Renal pelvis (tissue), 1 donor: ENCODE measurements at regions not wholly inside any gene's neighbourhood (a gene's known extent, or its start where the extent isn't known, plus 50 kb on each side); places are given as distances from the start of the nearest gene placed in this dataset.
"Not testable (repeated sequence)": the region's sequence is repeated elsewhere in the genome, so short reads cannot be mapped to it uniquely, and the experiment has no call there.

Source experiments
- DNase-seq: peaks from one replicate; pipeline ENCODE4 v3.0.0-alpha.2; 2013

DNA sequence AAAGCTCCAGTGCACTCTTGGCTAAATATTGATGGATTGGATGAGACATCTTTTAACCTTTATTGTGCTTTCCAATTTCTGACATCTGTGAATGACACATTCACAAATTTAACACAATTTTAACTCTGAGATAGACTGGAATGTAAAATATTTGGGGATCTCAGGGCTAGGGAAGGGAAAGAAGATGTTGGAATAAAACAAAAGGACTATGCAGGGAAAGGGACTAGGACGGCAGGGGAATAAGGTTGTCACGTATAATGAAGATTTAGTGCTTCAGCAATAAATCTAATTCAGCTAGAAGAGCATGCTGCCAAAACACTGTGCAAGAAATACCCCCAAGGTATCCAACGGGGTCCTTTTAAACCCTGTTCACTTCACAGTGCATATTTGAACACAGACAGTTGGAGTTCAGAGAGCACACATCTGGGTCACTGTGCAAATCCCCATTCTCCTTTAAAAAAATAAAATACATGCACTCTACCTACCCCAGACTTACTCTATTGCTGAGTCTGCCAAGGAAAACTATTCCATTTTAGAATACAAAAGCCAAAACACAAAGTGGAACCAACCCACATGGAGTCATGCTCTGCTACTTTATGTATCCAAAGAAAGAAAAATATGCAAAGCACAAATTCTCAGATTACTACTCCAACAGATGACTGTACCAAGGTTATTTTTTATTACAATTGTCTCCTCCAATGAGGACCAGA, 151.0 kb upstream of the RSPO3 start:
- DNase-seq = no peak

DNA sequence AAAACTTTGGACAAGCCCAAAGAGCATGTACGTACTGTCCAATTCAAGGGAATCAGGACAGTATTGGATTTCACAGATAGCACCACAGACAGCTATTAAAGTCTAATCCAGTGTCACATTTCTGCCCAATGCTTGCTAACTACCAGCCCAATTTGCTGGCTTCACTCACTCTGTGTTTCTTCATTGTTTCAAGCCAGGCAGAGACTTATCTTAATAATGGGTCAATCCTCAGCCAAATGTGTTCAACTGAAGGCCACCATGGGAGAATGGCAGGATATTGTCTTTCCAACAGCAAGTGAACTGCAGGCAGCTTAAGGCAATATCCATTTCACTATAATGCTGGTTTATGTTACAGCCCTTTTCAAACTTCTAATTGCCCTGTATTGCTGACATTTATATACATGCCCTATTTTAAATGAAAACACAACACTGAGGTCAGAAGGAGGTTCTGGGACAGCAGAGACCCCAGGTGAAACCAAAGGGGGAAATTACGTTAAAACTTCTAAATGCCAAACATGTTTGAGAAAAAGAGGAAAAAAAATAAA, 142.1 kb upstream of the RSPO3 start:
- no peak for DNase-seq

DNA sequence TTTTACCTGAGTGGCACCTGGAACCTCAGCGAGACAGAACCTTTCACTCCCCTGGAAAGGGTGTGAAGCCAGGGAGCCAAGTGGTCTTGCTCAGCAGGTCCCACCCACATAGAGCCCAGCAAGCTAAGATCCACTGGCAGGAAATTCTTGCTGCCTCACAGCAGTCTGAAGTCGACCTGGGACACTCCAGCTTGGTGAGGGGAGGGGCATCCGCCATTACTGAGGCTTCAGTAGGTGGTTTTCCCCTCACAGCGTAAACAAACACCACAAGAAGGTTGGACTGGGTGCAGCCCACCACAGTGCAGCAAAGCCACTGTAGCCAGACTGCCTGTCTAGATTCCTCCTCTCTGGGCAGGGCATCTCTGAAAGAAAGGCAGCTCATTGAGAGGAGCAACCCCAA, 134.7 kb upstream of the RSPO3 start:
- DNase-seq = no peak

DNA sequence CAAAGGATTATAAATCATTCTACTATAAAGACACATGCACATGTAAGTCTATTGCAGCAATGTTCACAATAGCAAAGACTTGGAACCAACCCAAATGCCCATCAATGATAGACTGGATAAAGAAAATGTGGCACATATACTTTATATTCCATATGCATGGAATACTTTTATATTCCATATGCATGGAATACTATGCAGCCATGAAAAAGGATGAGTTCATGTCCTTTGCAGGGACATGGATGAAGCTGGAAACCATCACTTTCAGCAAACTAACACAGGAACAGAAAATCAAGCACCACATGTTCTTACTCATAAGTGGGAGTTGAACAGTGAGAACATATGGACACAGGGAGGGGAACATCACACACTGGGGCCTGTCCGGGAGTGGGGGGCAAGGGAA, 130.3 kb upstream of the RSPO3 start:
- DNase-seq = not testable (repeated sequence)

DNA sequence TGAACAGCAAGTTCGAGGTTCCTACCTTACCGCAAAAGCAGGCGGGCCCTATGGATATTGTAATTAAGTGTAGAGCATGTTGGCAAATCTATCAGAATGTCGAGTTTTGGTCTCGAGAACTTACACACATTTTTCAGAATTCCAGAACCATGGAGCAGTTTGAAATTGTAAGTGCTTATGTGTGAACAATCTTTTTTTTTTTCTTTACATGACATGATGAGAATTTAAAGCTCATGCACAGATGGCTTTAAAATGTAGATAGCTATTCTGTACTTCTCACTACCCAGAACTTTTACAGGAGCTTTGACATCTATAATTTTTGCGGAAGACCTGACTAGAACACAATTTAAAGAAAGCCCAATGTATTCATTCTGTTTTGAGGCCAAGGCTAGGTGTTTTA, 117.8 kb upstream of the RSPO3 start:
- DNase-seq = no peak

DNA sequence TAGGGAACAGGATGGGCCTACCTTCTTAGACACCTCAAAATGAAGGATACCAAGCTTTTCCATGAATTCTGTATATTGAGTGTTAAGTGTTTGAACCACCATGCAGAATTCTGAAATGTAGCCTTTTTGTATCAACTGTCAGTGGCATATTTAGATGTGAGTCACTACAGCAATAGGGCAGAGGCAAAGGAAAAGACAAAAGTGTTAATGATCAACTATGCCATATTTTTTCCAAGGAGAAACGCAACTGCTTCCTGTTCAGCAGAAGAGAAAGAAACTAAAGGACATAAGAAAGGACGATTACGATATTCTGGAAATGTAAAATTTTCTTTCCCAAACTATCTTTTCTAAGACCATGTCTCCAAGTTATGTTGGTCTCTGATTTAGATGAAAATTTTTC, 104.6 kb upstream of the RSPO3 start:
- DNase-seq = no peak

DNA sequence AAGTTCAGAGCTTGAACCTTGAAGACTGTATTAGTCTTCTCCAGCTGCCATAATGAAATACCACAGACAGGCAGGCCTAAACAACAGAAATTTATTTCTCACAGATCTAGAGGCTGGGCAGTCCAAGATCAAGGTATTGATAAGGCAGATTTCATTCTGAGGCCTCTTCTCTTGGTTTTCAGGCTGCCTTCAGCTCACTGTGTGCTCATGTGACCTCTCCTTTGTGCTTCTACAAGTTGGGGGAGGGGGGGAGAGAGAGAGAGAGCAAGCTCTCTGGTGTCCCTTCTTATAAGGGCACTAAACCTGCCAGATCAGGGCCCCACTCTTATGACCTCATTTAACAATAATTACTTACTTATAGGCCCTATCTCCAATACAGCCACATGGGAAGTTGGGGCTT, 102.6 kb upstream of the RSPO3 start:
- no peak for DNase-seq

DNA sequence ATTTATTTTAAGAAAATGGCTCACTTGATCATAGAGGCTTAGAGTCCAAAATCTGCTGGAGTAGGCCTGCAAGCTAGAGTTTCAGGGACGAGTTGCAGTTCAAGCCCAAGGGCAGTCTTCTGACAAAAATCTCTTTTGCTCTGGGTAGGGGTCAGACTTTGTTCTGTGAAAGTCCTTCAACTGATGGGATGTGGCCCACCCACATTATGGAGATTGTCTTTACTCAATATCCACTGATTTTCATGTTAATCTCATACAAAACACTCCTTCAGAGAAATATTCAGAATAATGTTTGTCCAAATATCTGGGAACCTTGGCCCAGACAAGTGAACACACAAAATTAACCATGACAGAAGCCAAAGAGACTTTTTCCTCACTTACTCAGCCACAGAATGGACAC, 98.6 kb upstream of the RSPO3 start:
- no peak for DNase-seq

DNA sequence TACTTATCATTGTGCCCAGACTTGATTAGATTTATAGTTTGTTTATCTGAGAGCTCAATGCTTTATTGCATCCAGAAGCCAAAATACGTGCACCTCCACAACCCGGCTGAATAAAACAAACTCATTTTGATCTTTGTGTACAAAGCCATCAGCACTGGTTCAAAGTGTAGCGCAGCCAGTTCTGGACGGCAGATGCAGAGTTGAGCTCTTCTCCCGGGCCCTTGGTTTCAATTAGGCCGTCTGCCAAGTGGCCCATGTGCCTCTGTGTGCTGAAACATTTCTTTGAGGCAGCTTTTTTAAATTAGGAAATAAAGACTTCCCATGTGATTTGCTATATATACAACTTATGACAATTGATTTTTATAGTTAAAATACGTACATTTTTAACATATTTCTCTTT, 96.2 kb upstream of the RSPO3 start:
- DNase-seq = peak; percentile 22

DNA sequence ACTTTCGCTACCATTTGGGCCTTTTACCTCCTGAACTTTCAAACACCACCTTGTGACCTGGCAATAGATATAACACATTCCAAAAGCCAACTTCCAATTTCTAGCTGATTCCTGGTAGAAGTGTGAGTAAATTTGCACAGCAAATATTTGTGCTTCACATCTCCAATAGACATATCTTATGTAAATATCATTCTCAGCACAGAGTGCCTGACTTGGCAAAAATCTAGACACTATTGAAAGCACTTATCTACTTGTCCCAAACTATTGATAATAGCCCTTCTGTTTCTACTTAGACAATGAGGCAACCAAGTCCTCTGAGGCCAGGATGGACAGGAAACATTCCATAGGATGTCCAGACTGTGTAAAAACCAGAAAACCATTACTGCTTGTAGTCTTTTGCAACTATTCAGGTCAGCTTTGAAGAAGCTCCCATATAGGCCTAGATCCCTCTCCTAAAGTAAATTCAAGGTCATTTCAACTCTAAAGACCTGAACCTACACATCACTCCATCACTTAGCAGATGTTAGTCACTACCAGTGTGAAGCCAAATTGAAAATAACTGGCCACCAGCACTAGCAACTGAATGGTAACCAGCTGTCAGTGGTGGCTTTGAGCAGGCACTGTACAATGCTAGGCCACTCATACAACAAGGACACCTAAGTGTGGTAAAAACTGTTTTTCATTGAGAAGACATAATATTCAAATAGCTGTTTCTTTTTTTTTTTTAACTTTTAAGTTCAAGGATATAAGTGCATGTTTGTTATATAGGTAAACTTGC, 95.3 kb upstream of the RSPO3 start:
- no peak for DNase-seq

DNA sequence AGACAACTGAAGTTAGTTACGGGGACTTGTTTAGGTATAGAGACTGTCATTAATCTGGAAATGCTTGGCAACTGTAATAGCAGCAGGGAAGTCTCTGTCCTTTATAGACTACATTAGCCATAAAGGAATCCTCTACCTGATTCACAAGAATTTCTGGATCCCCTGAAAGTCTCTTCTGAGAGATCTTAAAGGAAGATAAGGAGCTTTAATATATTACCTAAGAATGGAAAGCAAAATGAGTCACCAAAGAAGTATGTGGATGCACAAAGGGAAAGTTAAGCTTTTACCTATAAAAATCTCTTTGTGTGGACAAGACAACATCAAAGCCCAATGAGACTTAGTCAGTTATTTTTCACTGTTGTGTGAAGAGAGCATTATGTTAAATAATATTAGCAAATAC, 92.2 kb upstream of the RSPO3 start:
- DNase-seq = no peak

DNA sequence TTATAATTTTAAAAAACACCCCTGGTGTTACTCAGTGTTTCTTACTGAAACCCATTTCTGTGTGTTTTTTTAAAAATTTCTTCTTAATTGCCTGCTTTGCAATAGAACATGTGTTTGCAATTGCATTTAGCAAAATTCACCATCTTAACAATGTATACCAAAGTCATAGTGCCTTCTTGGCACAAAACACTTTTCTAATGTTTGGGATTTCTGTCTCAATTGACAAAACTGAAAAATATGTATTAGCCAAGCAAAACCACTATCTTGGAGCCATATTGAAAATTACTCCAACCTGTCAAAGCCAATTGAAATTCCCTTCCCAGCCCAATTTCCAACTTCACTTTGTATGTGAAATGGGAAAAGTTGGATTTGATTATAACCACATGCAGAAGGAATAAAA, 88.4 kb upstream of the RSPO3 start:
- no peak for DNase-seq

DNA sequence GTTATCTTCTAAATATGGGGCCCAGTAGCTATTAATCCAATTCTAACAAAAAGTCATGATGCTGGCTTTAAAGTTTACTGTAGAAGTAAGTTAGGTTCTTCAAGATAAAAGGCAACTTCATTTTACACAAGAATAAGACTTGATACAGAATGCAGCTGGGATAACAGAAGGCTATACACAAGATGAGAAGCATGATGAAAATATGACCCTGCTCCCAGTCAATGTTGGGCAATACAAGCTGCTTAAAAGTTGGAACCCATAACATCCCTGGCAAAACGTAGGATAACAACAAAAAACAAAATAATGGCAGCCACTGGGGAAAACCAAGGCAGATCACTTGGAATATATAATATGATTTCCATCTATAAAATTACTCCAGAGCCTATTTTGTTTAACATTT, 87.6 kb upstream of the RSPO3 start:
- no peak for DNase-seq

DNA sequence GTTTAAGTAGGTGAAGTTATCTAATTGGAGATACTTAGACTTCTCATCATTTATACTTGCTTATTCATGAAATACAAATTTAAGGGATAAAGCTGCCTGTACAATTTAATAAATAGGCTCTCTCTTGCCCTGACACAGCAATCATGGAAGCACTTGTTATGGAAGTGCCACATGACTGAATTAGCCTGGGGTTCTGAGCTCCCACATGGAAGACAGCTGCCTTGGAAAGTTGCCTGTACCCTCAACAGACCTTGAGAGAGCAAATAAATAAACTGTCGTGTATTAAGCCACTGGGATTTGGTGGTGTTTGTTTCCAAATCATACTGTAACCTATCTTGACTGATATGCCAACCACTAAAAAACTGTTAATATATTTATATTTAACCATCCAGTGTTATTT, 87.0 kb upstream of the RSPO3 start:
- DNase-seq = no peak

DNA sequence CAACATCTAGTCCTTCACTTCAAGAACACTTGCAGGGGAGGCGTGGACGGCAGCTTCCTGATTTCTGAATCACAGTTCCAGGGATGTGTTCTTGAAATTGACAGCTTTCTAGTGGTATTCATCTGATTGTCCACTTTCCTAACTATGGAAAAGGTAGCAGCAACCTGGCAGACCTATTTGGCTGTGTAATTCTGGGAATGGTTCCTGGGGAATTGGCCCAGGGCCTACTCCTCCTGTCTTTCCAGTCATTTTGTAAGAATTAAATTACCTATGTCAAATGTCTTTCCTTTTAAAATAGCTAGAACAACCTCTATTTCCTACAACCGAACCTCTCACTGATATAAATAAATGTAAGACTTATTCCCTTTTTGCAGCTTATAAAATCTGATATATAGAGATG, 85.5 kb upstream of the RSPO3 start:
- no peak for DNase-seq

DNA sequence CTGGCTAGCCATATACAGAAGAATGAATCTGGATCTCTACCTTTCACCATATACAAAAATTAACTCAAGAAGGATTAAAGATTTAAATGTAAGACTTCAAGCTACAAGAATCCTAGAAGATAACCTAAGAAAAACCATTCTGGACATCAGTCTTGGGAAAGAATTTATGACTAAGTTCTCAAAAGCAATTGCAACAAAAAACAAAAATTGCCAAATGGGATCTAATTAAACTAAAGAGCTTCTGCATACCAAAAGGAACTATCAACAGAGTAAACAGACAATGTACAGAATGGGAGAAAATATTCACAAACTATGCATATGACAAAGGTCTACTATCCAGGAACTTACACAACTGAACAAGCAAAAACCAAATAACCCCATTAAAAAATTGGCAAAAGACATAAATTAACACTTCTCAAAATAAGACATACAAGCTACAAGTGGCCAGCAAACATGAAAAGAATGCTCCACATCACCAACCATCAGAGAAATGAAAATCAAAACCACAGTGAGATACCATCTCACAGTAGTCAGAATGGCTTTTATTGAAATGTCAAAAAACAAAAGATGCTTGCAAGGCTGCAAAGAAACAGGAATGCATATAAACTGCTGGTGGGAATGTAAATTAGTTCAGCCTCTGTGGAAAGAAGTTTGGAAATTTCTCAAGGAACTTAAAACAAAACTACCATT, 66.8 kb upstream of the RSPO3 start:
- DNase-seq = no peak

DNA sequence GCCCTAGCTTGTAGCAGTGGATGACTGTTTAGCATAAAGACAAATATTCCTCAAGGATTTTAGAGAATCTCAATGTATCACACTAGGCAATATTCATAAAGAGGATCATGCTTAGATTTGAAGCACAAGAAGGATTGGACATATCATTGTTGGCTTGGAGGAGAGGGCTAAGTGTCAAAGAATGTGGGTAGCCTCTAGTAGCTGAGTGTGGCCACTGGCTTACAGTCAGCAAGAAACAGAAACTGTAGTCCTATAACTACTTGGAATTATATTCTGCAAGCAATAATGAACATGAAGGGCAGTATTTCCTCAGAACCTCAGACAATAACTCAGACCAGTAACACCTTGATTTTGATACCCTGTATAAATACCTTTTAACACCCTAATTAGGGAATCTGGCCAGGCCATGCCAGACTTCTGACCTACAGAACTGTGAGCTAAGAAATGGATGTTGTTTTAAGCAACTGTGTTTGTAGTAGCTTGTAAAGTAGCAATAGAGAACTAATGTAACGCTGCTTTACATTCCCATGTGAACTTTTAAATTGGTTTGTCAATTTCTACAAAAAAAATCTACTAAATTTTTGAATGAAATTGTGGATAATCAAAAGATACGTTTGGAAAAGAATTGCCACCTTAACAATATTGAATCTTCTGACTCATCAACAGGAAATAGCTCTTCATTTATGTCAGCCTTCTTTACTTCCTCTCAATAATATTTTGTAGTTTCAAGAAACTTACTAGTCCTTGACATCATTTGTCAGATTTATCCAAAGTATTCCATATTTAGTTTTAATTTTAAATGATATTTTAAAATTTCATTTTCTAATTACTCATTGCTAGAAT, 65.2 kb upstream of the RSPO3 start:
- DNase-seq = no peak

DNA sequence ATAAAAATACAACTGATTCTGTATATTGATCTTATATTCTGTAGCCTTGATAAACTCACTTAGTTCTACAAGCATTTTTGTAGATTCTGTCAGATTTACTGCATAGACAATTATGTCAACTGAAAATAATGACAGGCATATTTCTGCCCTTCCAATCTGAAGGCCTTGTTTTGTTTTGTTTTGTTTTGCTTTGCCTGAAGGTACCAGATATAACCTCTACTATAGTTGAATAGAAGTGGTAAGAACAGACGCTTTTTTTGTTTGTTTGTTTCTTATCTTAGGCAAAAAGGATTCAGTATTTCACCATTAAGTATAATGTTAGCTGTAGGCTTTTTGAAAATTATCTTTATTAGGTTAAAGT, 64.6 kb upstream of the RSPO3 start:
- DNase-seq = no peak

DNA sequence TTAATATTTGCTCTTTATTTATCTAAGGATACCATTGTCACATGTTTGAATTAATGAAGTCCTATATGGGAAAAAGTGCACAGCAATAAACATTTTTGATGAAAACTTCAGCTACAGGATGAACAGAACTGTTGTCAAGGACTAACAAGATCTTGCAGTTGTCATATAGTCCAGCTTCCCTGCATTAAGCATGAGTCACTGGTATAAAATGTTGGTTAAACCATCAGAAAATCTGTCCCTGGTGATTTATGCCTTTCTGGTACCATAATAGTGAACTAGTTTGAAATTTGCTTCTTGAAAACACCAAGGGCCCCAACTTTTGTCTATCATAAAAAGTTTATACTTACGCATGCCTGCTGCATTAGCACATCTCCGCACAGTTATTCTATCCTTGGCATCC, 60.4 kb upstream of the RSPO3 start:
- no peak for DNase-seq

DNA sequence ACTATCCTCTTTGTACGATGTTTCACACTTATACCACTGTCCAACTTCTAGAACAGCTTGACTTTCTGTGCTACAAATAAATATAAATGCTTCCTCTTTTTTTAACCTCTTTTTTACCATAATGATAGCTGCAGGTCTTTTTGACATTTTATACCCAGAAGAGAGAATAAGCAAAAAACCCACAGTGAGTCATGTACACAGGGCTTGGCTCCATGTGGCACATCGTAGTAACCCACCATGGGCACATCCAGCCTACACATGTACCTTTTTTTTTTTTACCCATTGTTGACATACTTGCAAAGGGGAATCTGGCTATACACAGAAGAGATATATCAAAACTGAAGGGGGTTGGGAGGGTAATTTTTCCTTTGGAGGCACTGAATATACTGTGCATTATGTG, 59.5 kb upstream of the RSPO3 start:
- DNase-seq = no peak
